HepG2 (cell line): ENCODE measurements at regions not wholly inside any gene's neighbourhood (a gene's known extent, or its start where the extent isn't known, plus 50 kb on each side); places are given as distances from the start of the nearest gene placed in this dataset.

Experiments
- ATAC-seq: fragments of 200-7000 bp; cut with Tn5 transposase; 3 replicates; pipeline ENCODE4 v1.9.1; 2020; ENCODE audit warnings: mild to moderate bottlenecking, moderate library complexity
- BruUV-seq: library from RNA; stranded (reverse); fragments of 400-500 nt; replicated peaks from 2 replicates; lab custom pipeline; 2021; lab: Mats Ljungman, UMichigan
- CTCF ChIA-PET: fragments of 300-600 bp; formaldehyde crosslinking; extraction: SDS; loops from one replicate; lab custom pipeline; 2021; ENCODE audit warnings: low total read pairs, inconsistent platforms, low intra/inter-chr PET ratio; lab: Yijun Ruan, JAX
- POLR2A ChIA-PET: fragments of 350-600 bp; sonication (Branson Sonifier 250); formaldehyde crosslinking; loops from one replicate; lab custom pipeline; 2020; ENCODE audit warnings: antibody characterized with exemption, inconsistent platforms; lab: Yijun Ruan, JAX
- DNase-seq: peaks from one replicate; pipeline ENCODE4 v3.0.0-alpha.2; 2015; ENCODE audit warnings: low spot score
- FAIRE-seq: peaks from 3 replicates; lab custom pipeline; 2011; peaks lifted over from hg19 to GRCh38; lab: Jason Lieb, UNC
- H2AFZ ChIP-seq: one replicate; pipeline ENCODE4 v1.6.1; 2011; ENCODE audit warnings: low read length, inconsistent platforms
- H3K27ac ChIP-seq: fragments of 300-600 bp; 3 replicates; pipeline ENCODE4 v1.8.0; 2011; ENCODE audit warnings: mixed run types, mild to moderate bottlenecking, mixed read lengths, low read length, inconsistent platforms; ENCODE audit not compliant: insufficient read depth; ENCODE audit errors: extremely low read length
- H3K27me3 ChIP-seq, 2 experiments: fragments of 200-600 bp in 1 of 2; 2 replicates in 1 of 2; 3 replicates in 1 of 2; pipeline versions ENCODE4 v1.6.0 to v1.8.0; 2011; ENCODE audit warnings: low read length in 2 of 2, mild to moderate bottlenecking in 2 of 2, moderate library complexity in 2 of 2, inconsistent platforms in 1 of 2; ENCODE audit not compliant: insufficient read depth in 2 of 2, control insufficient read depth in 1 of 2
- H3K36me3 ChIP-seq, 2 experiments: fragments of 200-600 bp in 1 of 2; replicated peaks in 1 of 2; 2 replicates in 1 of 2; 3 replicates in 1 of 2; pipeline versions ENCODE4 v1.5.1 to v1.8.0; 2011; ENCODE audit warnings: low read length in 2 of 2, inconsistent platforms in 1 of 2; ENCODE audit not compliant: insufficient read depth in 2 of 2, control insufficient read depth in 1 of 2
- H3K4me1 ChIP-seq: 2 replicates; pipeline ENCODE4 v1.5.1; 2012; ENCODE audit warnings: low read length, inconsistent platforms; ENCODE audit not compliant: insufficient read depth
- H3K4me2 ChIP-seq: 2 replicates; pipeline ENCODE4 v1.6.0; 2011; ENCODE audit warnings: low read depth, low read length, inconsistent platforms
- H3K4me3 ChIP-seq, 3 experiments: fragments of 200-600 bp in 1 of 3; sonication (generic), shearing (Covaris generic) in 1 of 3; replicated peaks in 1 of 3; 2 replicates each; pipeline ENCODE4 v1.5.1; 2011 to 2016; ENCODE audit warnings: low read length in 3 of 3, inconsistent platforms in 2 of 3, low read depth in 2 of 3, mild to moderate bottlenecking in 2 of 3, control low read depth in 1 of 3, mixed read lengths in 1 of 3; ENCODE audit not compliant: insufficient read depth in 1 of 3
- H3K79me2 ChIP-seq: one replicate; pipeline ENCODE4 v1.6.1; 2011; ENCODE audit warnings: low read length, inconsistent platforms; ENCODE audit not compliant: insufficient read depth
- H3K9ac ChIP-seq: 2 replicates; pipeline ENCODE4 v1.6.0; 2011; ENCODE audit warnings: mild to moderate bottlenecking, low read depth, low read length, inconsistent platforms; ENCODE audit not compliant: insufficient read depth
- H3K9me3 ChIP-seq: 2 replicates; pipeline ENCODE4 v1.5.1; 2012; ENCODE audit warnings: mild to moderate bottlenecking, low read length
- H4K20me1 ChIP-seq: 2 replicates; pipeline ENCODE4 v1.6.0; 2011; ENCODE audit warnings: inconsistent platforms, mild to moderate bottlenecking, low read length, moderate library complexity; ENCODE audit not compliant: insufficient read depth
- GTF2F1 ChIP-seq: fragments of 150-350 bp; IDR thresholded peaks from 2 replicates; pipeline ENCODE4 v1.6.1; 2014; ENCODE audit warnings: low read length
- MYC ChIP-seq: sonication (generic); formaldehyde crosslinking; IDR thresholded peaks from 2 replicates; pipeline ENCODE4 v1.9.0; 2021; ENCODE audit warnings: missing genetic modification reagents, borderline replicate concordance
- RARG ChIP-seq: sonication (generic); formaldehyde crosslinking; IDR thresholded peaks from 2 replicates; pipeline ENCODE4 v1.4.0; 2020; ENCODE audit warnings: low read depth, mild to moderate bottlenecking, missing genetic modification reagents
- RNF2 ChIP-seq: fragments of 450-650 bp; conservative IDR thresholded peaks from 2 replicates; pipeline ENCODE4 v1.6.1; 2016; ENCODE audit warnings: low read depth
- WGBS: methylation state at CpG from one replicate; pipeline ENCODE4 v1.1.6; 2017; ENCODE audit warnings: low lambda C conversion rate; 5-methylcytosine and 5-hydroxymethylcytosine counted together
- in situ Hi-C: cut with HindIII; loops from 2 replicates; pipeline ENCODE4 v1.10.0; 2017; ENCODE audit warnings: low pct_unique_long_range_greater_than_20kb; ENCODE audit not compliant: extremely low pct_ligation_motif_present
- intact Hi-C: fragments of 100-400 bp; cut with micrococcal nuclease; formaldehyde crosslinking; loops from one replicate; pipeline ENCODE4 v1.10.0; 2022; ENCODE audit not compliant: unreplicated experiment
- TF ChIP-seq, protein P1 (sequence below): sonication (generic); formaldehyde crosslinking; conservative IDR thresholded peaks from 2 replicates; pipeline ENCODE4 v1.4.0; 2020; ENCODE audit warnings: missing genetic modification reagents
- TF ChIP-seq, protein P2 (sequence below): sonication (generic); formaldehyde crosslinking; conservative IDR thresholded peaks from 2 replicates; pipeline ENCODE4 v1.4.0; 2020; ENCODE audit warnings: missing genetic modification reagents
- TF ChIP-seq, protein P3 (sequence below): sonication (generic); formaldehyde crosslinking; IDR thresholded peaks from 2 replicates; pipeline ENCODE4 v1.4.0; 2020; ENCODE audit warnings: missing genetic modification reagents, borderline replicate concordance
- TF ChIP-seq, protein P4 (sequence below): IDR thresholded peaks from 2 replicates; pipeline ENCODE4 v1.6.1; 2016; ENCODE audit warnings: low read depth, missing genetic modification reagents, missing compliant biosample characterization

DNA sequence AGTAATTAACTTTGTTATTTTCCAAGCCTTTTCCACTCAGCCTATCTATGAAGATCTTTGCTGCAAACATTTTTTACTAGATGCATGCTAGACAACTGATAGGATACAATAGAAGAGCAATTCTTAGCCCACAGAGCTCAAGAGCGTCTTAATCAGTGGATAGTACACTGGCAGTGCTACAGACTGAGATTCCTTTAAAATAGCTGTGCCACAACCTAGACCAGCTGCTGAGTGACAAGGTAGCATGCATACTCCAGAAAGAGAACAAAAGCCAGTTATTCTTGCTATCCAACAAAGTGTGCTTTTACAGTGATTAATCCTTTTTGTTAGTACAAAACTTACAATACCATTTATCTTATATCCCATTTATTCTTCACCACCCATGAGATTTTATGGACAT, 507.9 kb upstream of the SYT4 start:
- no peak for ATAC-seq
- Histone ChIP-seq H3K4me1 (no peaks in the 10 kb centered on the region), H3K27ac (no peak overlapping the region), H3K27me3 (no peaks in the 10 kb centered on the region), H4K20me1 (no peaks in the 10 kb centered on the region), H3K4me2 (no peak overlapping the region), H3K79me2 (no peaks in the 10 kb centered on the region), H3K36me3 (no peaks in the 10 kb centered on the region), H3K9ac (no peak overlapping the region), H3K9me3 (peaks cover 46% of the 10 kb centered on the region), H3K4me3 (no peak overlapping the region), H2AFZ (no peak overlapping the region)
- in situ Hi-C loops (no loop called here), intact Hi-C loops (no loop called here)
- FAIRE-seq = no peak
- WGBS = 7% methylated on average over 1 of the region's 1 CpG
- no peak for DNase-seq
- no TSS peak for BruUV-seq
- POLR2A ChIA-PET = no interaction called here
- CTCF ChIA-PET = no interaction called here
- TF ChIP-seq, protein P1, sequence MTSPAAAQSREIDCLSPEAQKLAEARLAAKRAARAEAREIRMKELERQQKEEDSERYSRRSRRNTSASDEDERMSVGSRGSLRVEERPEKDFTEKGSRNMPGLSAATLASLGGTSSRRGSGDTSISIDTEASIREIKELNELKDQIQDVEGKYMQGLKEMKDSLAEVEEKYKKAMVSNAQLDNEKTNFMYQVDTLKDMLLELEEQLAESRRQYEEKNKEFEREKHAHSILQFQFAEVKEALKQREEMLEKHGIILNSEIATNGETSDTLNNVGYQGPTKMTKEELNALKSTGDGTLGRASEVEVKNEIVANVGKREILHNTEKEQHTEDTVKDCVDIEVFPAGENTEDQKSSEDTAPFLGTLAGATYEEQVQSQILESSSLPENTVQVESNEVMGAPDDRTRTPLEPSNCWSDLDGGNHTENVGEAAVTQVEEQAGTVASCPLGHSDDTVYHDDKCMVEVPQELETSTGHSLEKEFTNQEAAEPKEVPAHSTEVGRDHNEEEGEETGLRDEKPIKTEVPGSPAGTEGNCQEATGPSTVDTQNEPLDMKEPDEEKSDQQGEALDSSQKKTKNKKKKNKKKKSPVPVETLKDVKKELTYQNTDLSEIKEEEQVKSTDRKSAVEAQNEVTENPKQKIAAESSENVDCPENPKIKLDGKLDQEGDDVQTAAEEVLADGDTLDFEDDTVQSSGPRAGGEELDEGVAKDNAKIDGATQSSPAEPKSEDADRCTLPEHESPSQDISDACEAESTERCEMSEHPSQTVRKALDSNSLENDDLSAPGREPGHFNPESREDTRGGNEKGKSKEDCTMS = no peak
- TF ChIP-seq GTF2F1 (no peak), RNF2 (no peak), RARG (CRISPR knock-in tag) (no peak), MYC (no peak)
- TF ChIP-seq, protein P2, sequence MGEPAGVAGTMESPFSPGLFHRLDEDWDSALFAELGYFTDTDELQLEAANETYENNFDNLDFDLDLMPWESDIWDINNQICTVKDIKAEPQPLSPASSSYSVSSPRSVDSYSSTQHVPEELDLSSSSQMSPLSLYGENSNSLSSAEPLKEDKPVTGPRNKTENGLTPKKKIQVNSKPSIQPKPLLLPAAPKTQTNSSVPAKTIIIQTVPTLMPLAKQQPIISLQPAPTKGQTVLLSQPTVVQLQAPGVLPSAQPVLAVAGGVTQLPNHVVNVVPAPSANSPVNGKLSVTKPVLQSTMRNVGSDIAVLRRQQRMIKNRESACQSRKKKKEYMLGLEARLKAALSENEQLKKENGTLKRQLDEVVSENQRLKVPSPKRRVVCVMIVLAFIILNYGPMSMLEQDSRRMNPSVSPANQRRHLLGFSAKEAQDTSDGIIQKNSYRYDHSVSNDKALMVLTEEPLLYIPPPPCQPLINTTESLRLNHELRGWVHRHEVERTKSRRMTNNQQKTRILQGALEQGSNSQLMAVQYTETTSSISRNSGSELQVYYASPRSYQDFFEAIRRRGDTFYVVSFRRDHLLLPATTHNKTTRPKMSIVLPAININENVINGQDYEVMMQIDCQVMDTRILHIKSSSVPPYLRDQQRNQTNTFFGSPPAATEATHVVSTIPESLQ (CRISPR knock-in tag) = no peak
- TF ChIP-seq, protein P3, sequence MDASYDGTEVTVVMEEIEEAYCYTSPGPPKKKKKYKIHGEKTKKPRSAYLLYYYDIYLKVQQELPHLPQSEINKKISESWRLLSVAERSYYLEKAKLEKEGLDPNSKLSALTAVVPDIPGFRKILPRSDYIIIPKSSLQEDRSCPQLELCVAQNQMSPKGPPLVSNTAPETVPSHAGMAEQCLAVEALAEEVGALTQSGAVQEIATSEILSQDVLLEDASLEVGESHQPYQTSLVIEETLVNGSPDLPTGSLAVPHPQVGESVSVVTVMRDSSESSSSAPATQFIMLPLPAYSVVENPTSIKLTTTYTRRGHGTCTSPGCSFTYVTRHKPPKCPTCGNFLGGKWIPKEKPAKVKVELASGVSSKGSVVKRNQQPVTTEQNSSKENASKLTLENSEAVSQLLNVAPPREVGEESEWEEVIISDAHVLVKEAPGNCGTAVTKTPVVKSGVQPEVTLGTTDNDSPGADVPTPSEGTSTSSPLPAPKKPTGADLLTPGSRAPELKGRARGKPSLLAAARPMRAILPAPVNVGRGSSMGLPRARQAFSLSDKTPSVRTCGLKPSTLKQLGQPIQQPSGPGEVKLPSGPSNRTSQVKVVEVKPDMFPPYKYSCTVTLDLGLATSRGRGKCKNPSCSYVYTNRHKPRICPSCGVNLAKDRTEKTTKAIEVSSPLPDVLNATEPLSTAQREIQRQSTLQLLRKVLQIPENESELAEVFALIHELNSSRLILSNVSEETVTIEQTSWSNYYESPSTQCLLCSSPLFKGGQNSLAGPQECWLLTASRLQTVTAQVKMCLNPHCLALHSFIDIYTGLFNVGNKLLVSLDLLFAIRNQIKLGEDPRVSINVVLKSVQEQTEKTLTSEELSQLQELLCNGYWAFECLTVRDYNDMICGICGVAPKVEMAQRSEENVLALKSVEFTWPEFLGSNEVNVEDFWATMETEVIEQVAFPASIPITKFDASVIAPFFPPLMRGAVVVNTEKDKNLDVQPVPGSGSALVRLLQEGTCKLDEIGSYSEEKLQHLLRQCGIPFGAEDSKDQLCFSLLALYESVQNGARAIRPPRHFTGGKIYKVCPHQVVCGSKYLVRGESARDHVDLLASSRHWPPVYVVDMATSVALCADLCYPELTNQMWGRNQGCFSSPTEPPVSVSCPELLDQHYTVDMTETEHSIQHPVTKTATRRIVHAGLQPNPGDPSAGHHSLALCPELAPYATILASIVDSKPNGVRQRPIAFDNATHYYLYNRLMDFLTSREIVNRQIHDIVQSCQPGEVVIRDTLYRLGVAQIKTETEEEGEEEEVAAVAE (CRISPR knock-in tag) = no peak
- TF ChIP-seq, protein P4, sequence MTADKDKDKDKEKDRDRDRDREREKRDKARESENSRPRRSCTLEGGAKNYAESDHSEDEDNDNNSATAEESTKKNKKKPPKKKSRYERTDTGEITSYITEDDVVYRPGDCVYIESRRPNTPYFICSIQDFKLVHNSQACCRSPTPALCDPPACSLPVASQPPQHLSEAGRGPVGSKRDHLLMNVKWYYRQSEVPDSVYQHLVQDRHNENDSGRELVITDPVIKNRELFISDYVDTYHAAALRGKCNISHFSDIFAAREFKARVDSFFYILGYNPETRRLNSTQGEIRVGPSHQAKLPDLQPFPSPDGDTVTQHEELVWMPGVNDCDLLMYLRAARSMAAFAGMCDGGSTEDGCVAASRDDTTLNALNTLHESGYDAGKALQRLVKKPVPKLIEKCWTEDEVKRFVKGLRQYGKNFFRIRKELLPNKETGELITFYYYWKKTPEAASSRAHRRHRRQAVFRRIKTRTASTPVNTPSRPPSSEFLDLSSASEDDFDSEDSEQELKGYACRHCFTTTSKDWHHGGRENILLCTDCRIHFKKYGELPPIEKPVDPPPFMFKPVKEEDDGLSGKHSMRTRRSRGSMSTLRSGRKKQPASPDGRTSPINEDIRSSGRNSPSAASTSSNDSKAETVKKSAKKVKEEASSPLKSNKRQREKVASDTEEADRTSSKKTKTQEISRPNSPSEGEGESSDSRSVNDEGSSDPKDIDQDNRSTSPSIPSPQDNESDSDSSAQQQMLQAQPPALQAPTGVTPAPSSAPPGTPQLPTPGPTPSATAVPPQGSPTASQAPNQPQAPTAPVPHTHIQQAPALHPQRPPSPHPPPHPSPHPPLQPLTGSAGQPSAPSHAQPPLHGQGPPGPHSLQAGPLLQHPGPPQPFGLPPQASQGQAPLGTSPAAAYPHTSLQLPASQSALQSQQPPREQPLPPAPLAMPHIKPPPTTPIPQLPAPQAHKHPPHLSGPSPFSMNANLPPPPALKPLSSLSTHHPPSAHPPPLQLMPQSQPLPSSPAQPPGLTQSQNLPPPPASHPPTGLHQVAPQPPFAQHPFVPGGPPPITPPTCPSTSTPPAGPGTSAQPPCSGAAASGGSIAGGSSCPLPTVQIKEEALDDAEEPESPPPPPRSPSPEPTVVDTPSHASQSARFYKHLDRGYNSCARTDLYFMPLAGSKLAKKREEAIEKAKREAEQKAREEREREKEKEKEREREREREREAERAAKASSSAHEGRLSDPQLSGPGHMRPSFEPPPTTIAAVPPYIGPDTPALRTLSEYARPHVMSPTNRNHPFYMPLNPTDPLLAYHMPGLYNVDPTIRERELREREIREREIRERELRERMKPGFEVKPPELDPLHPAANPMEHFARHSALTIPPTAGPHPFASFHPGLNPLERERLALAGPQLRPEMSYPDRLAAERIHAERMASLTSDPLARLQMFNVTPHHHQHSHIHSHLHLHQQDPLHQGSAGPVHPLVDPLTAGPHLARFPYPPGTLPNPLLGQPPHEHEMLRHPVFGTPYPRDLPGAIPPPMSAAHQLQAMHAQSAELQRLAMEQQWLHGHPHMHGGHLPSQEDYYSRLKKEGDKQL (CRISPR knock-in tag) = no peak
